HL-60 (cell line): ENCODE measurements at regions not wholly inside any gene's neighbourhood (a gene's known extent, or its start where the extent isn't known, plus 50 kb on each side); places are given as distances from the start of the nearest gene placed in this dataset.

ENCODE experiments used
- DNase-seq, 2 experiments: peaks; one replicate each; pipeline ENCODE4 v3.0.0-alpha.2; 2010 to 2020; ENCODE audit warnings: low read depth in 1 of 2, low spot score in 1 of 2
- H3K27ac ChIP-seq: fragments of 250-450 bp; sonication (Bioruptor Pico); replicated peaks from 2 replicates; pipeline ENCODE4 v1.5.1; 2020; ENCODE audit warnings: mild to moderate bottlenecking, moderate library complexity
- H3K27me3 ChIP-seq: fragments of 250-450 bp; sonication (Bioruptor Pico); 2 replicates; pipeline ENCODE4 v1.5.1; 2021; ENCODE audit warnings: mild to moderate bottlenecking, moderate library complexity; ENCODE audit not compliant: insufficient read depth, poor library complexity, severe bottlenecking
- H3K4me3 ChIP-seq: replicated peaks from 2 replicates; pipeline ENCODE4 v1.5.1; 2011; ENCODE audit warnings: mild to moderate bottlenecking, control low read depth, low read length; ENCODE audit not compliant: insufficient read depth
- CTCF ChIP-seq: IDR thresholded peaks from one replicate; pipeline ENCODE4 v1.5.1; 2011; ENCODE audit warnings: low read length, control low read depth, inconsistent platforms; ENCODE audit not compliant: insufficient read depth
- GABPA ChIP-seq: IDR thresholded peaks from 2 replicates; pipeline ENCODE4 v1.6.1; 2012; ENCODE audit warnings: low read depth
- POLR2AphosphoS5 ChIP-seq: IDR thresholded peaks from 2 replicates; pipeline ENCODE4 v1.6.1; 2012; ENCODE audit warnings: low read depth
- REST ChIP-seq: IDR thresholded peaks from 2 replicates; pipeline ENCODE4 v1.6.1; 2012; ENCODE audit warnings: low read depth; ENCODE audit not compliant: insufficient replicate concordance
- SPI1 ChIP-seq: IDR thresholded peaks from 2 replicates; pipeline ENCODE4 v1.6.1; 2012; ENCODE audit warnings: low read depth, mild to moderate bottlenecking, borderline replicate concordance

- no peak for TF ChIP-seq GABPA
- TF ChIP-seq CTCF, result no peak
- no peak for TF ChIP-seq REST
- TF ChIP-seq SPI1, result no peak
- TF ChIP-seq POLR2AphosphoS5, result no peak
- DNase-seq, result no peak
- Histone ChIP-seq H3K4me3 (no peak overlapping the region), H3K27ac (no peak overlapping the region), H3K27me3 (peaks cover 12% of the 10 kb centered on the region)
Measured at GRCh38 chr7:155407799-155408198, 50.1 kb upstream of the EN2 start.
